ENCODE measurements at regions not wholly inside any gene's neighbourhood (a gene's known extent, or its start where the extent isn't known, plus 50 kb on each side); places are given as distances from the start of the nearest gene placed in this dataset.

DNA sequence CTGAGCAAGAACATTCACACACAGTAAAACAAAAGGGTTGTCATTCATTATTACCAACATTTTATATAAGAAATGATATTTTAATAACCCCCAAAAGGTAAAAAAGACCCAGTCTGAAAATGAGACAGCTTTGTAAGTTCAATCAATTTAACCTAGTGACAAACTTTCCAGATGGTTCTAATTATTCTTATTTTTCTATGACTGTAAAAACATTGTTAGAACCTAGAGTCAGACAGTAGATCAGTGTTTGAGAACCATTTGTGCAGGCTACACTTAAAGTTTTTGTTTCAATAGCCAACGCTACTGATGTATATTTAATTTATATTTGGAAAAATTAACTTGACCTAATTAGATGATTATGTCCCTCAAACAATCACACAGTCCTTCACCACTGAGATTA is 708.4 kb upstream of the CBLB start:
- Mint-ChIP-seq H3K27me3 (ENCODE audit: low read depth, poor library complexity) (peaks cover 4% of the 10 kb centered on the region), H3K36me3 (ENCODE audit: low read depth) (no peaks in the 10 kb centered on the region), H3K27ac (no peak overlapping the region), H3K4me1 (no peaks in the 10 kb centered on the region), H3K4me3 (no peak overlapping the region), H3K9me3 (no peaks in the 10 kb centered on the region)
- TF ChIP-seq, protein P1, sequence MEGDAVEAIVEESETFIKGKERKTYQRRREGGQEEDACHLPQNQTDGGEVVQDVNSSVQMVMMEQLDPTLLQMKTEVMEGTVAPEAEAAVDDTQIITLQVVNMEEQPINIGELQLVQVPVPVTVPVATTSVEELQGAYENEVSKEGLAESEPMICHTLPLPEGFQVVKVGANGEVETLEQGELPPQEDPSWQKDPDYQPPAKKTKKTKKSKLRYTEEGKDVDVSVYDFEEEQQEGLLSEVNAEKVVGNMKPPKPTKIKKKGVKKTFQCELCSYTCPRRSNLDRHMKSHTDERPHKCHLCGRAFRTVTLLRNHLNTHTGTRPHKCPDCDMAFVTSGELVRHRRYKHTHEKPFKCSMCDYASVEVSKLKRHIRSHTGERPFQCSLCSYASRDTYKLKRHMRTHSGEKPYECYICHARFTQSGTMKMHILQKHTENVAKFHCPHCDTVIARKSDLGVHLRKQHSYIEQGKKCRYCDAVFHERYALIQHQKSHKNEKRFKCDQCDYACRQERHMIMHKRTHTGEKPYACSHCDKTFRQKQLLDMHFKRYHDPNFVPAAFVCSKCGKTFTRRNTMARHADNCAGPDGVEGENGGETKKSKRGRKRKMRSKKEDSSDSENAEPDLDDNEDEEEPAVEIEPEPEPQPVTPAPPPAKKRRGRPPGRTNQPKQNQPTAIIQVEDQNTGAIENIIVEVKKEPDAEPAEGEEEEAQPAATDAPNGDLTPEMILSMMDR (IDR thresholded peaks at IDR 0.05), result no peak
- no peak for DNase-seq

DNA sequence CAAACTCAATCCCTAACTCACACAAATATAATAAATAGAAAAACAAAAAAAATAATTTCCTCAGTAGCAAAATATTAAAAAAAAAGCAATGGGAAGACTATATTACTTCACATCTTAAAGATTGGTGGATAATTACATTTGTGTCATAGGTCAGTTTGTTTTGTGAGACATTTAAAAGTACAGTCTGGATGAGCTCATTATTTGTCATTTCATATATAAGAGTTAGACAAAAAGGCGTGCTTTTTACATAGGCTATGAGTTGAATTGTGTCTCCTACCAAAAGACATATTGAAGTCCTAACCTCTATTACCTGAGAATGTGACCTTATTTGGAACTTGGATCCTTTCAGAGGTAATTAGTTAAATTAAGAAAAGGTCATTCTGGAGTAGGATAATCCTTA is 710.1 kb upstream of the CBLB start:
- Mint-ChIP-seq H3K4me3 (no peak overlapping the region), H3K9me3 (no peaks in the 10 kb centered on the region), H3K4me1 (peaks cover 8% of the 10 kb centered on the region), H3K36me3 (ENCODE audit: low read depth) (no peaks in the 10 kb centered on the region), H3K27ac (no peak overlapping the region), H3K27me3 (ENCODE audit: low read depth, poor library complexity) (peaks cover 4% of the 10 kb centered on the region)
- DNase-seq, result no peak
- TF ChIP-seq, protein P1 (IDR thresholded peaks at IDR 0.05), result no peak

DNA sequence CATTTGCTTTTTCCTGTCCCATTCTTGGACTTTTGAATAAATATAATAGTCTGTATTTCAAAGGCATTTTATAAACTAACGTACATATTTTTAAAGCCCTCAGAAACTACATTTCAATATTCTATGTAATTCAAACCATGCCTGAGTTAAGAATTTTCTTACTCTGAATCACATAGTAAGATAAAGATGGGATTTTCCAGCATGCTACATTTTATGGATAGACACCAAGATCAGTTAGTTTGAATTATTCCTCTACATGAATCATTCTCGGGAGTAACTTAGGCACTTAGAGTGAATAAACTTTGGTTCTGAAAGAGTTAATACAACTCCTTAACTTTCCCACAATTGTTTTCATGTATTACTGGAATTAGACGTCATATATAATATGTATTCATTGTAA is 713.3 kb upstream of the CBLB start:
- Mint-ChIP-seq H3K27ac (no peak overlapping the region), H3K9me3 (no peaks in the 10 kb centered on the region), H3K27me3 (ENCODE audit: low read depth, poor library complexity) (no peaks in the 10 kb centered on the region), H3K4me1 (peaks cover 16% of the 10 kb centered on the region), H3K4me3 (no peak overlapping the region), H3K36me3 (ENCODE audit: low read depth) (no peaks in the 10 kb centered on the region)
- TF ChIP-seq, protein P1 (IDR thresholded peaks at IDR 0.05), result no peak
- DNase-seq, result no peak

DNA sequence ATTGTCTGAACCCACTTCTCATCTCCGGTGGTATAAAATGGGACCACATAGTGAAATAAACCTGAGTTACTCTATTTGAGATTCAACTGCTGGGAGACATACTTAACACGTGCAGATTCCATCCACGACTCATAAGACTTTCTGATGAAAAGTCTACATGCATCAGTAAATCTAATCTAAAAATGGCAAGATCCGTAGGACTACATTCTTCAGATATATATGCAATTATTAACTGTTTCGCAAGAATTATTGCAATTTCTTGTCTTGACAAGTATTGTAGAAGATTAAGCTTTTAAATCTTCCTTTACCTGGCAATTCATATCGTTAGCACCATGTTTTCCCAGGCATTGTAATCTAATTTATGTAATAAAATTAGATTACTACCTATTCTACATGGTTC is 718.7 kb upstream of the CBLB start:
- no peak for DNase-seq
- Mint-ChIP-seq H3K4me1 (peaks cover 16% of the 10 kb centered on the region), H3K27me3 (ENCODE audit: low read depth, poor library complexity) (peaks cover under 1% of the 10 kb centered on the region), H3K9me3 (no peaks in the 10 kb centered on the region), H3K27ac (no peak overlapping the region), H3K4me3 (no peak overlapping the region), H3K36me3 (ENCODE audit: low read depth) (no peaks in the 10 kb centered on the region)
- TF ChIP-seq, protein P1 (IDR thresholded peaks at IDR 0.05), result no peak

- Mint-ChIP-seq H3K4me3 (no peak overlapping the region), H3K36me3 (ENCODE audit: low read depth) (no peaks in the 10 kb centered on the region), H3K27ac (no peak overlapping the region), H3K27me3 (ENCODE audit: low read depth, poor library complexity) (peaks cover 3% of the 10 kb centered on the region), H3K9me3 (no peaks in the 10 kb centered on the region), H3K4me1 (peaks cover 10% of the 10 kb centered on the region)
- TF ChIP-seq, protein P1 (IDR thresholded peaks at IDR 0.05), result no peak
- DNase-seq, result no peak
These were observed 719.9 kb upstream of the CBLB start for GRCh38 chr3:106588739-106589138.

DNA sequence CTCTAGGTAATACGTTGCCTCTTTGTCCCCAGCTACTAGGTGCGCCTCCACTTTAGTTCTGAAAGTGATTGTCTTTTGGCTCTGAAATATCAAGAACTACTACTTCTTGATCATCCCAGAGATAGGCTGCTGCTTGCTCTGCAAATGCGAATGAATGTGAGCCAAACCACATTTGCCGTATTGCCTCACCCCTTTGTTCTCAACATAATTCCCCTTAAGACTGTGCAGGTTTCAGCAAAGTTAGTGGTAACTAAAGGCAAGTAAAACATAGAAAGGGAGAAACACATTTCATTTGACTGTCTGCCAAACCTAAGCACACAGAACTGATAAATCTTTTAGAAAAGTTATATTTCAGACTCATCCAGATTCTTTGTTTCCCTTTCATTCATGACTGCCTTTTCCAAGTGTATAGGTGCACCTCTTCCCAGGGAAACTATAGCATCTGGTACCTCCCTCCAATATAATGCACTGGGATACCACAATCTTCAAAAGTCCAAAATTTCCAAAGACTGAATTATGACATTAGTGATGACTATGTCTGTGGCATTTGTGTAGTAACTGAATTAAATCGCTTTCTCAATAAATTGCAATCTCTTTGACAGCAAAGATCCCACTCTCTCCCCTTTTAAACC is 720.6 kb upstream of the CBLB start:
- TF ChIP-seq, protein P1 (IDR thresholded peaks at IDR 0.05), result no peak
- no peak for DNase-seq
- Mint-ChIP-seq H3K9me3 (no peaks in the 10 kb centered on the region), H3K27me3 (ENCODE audit: low read depth, poor library complexity) (peaks cover 3% of the 10 kb centered on the region), H3K4me3 (no peak overlapping the region), H3K36me3 (ENCODE audit: low read depth) (no peaks in the 10 kb centered on the region), H3K27ac (no peak overlapping the region), H3K4me1 (peaks cover 3% of the 10 kb centered on the region)
